D721Med (cell line): ENCODE measurements at regions not wholly inside any gene's neighbourhood (a gene's known extent, or its start where the extent isn't known, plus 50 kb on each side); places are given as distances from the start of the nearest gene placed in this dataset.

Experiments used
- DNase-seq: peaks from one replicate; pipeline ENCODE4 v3.0.0; 2011; ENCODE audit warnings: low spot score; ENCODE audit not compliant: insufficient read length
- FAIRE-seq: peaks from 2 replicates; lab custom pipeline; 2011; peaks lifted over from hg19 to GRCh38; lab: Jason Lieb, UNC
- TF ChIP-seq, protein P1 (sequence below): IDR thresholded peaks from 2 replicates; pipeline ENCODE4 v1.5.1; 2012; ENCODE audit warnings: mild to moderate bottlenecking, control low read depth; ENCODE audit not compliant: insufficient read depth; ENCODE audit errors: missing control alignments

- DNase-seq (no peak), FAIRE-seq (no peak)
- TF ChIP-seq, protein P1, sequence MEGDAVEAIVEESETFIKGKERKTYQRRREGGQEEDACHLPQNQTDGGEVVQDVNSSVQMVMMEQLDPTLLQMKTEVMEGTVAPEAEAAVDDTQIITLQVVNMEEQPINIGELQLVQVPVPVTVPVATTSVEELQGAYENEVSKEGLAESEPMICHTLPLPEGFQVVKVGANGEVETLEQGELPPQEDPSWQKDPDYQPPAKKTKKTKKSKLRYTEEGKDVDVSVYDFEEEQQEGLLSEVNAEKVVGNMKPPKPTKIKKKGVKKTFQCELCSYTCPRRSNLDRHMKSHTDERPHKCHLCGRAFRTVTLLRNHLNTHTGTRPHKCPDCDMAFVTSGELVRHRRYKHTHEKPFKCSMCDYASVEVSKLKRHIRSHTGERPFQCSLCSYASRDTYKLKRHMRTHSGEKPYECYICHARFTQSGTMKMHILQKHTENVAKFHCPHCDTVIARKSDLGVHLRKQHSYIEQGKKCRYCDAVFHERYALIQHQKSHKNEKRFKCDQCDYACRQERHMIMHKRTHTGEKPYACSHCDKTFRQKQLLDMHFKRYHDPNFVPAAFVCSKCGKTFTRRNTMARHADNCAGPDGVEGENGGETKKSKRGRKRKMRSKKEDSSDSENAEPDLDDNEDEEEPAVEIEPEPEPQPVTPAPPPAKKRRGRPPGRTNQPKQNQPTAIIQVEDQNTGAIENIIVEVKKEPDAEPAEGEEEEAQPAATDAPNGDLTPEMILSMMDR, result no peak
Observed at GRCh38 chr4:30783751-30784150, 63.6 kb downstream of the PCDH7 start.

DNA sequence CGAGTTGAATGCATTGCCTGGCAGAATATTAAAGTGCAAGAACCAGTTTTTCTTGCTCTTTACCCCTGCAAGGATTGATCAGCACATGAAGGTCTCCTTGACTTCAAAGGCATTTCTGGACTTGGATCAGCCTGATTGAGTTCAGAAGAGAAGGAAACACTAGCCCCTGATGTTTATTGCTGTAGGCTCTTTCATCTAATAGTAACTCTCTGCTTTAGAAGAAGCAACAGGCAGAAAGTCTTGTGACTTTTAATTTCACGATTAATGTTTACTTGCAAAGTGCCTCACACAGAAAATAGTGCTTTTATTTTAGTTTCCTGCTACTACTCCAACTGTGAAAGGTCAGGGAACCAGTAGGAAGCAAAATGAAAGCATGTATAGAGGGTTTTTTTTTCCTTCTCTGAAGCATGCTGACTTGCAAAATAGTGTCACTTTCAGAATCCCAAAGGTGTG, 69.1 kb downstream of the PCDH7 start:
- FAIRE-seq (no peak), DNase-seq (no peak)
- TF ChIP-seq, protein P1, result no peak

DNA sequence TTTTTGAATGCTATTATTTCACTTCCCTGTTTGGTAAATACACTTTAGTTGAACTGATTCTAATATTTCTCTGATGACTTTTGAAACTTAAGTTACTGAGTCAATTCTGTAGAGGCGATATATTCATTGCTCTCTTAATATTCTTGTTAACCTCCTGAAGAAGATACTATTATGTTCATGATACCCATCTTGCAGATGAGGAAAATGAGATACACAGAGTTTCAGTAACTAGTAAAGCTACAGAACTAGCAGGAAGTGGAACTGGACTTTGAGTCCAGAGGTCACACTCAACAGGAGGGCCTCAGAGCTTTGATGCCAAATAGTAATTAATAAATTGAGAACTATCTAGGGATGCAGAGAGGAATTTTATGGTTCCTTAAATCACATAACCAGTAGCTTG, 70.0 kb downstream of the PCDH7 start:
- no peak for DNase-seq
- TF ChIP-seq, protein P1, result no peak
- FAIRE-seq, result no peak

- DNase-seq, result no peak
Observed at GRCh38 chr4:30790998-30791397, 70.8 kb downstream of the PCDH7 start.

GRCh38 chr4:30792601-30793000, 72.4 kb downstream of the PCDH7 start:
- DNase-seq (no peak), FAIRE-seq (no peak)
- TF ChIP-seq, protein P1, result no peak

More at GRCh38 chr4:30790998-30791397, 70.8 kb downstream of the PCDH7 start:
- no peak for FAIRE-seq
- TF ChIP-seq, protein P1, result no peak

DNA sequence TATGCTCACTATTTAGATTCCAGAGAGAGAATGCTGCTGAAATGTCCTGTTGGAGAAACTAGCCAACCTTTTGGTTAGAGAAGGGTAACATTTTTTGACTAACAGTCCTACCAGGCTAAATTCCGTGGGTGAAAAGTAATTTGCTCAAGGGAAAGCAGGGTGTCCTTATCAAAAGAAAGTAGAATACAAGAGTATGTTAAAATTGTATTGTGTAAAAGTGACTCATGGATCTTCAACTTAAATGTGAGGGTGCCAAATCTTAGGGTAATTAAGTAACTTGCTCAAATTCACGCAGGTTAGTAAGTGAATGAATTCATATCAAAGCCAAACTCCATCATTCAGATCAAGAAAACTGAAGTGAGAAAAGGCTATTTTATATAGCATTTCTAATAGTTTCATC, 81.7 kb downstream of the PCDH7 start:
- FAIRE-seq (no peak), DNase-seq (no peak)
- TF ChIP-seq, protein P1, result no peak

- DNase-seq (no peak), FAIRE-seq (no peak)
- TF ChIP-seq, protein P1, result no peak
Observed at GRCh38 chr4:30802622-30803323, 82.6 kb downstream of the PCDH7 start.
